Activated T-helper 2 cell treated with anti-CD3 and anti-CD28 coated beads, Interferon-gamma antibody, Interleukin-2, Interleukin-4, amounts not matched to agents 10 μg/mL and 5 μg/mL and 100 μg/mL, durations not matched to agents 14 hours and 24 hours and 36 hours (primary cell): ENCODE measurements at regions not wholly inside any gene's neighbourhood (a gene's known extent, or its start where the extent isn't known, plus 50 kb on each side); places are given as distances from the start of the nearest gene placed in this dataset.

Experiments
- DNase-seq: peaks from one replicate; pipeline ENCODE4 v3.0.0; 2021; ENCODE audit warnings: low spot score
- H3K27ac Mint-ChIP-seq: one replicate; pipeline ENCODE4 v1.8.0; 2021; ENCODE audit warnings: mixed read lengths
- H3K27me3 Mint-ChIP-seq: one replicate; pipeline ENCODE4 v1.8.0; 2021; ENCODE audit warnings: low read depth, mixed read lengths
- H3K36me3 Mint-ChIP-seq: one replicate; pipeline ENCODE4 v1.8.0; 2021; ENCODE audit warnings: low read depth, mixed read lengths
- H3K4me1 Mint-ChIP-seq: one replicate; pipeline ENCODE4 v1.8.0; 2021; ENCODE audit warnings: low read depth, mixed read lengths
- H3K4me3 Mint-ChIP-seq: one replicate; pipeline ENCODE4 v1.8.0; 2021; ENCODE audit warnings: low read depth, mild to moderate bottlenecking, moderate library complexity, mixed read lengths
- H3K9me3 Mint-ChIP-seq: one replicate; pipeline ENCODE4 v1.8.0; 2021; ENCODE audit warnings: mixed read lengths
- intact Hi-C: fragments of 100-400 bp; cut with micrococcal nuclease; formaldehyde crosslinking; loops from one replicate; pipeline ENCODE4 v1.15.1; 2023

- intact Hi-C loops = no loop called here
- Mint-ChIP-seq H3K4me1 (no peaks in the 10 kb centered on the region), H3K36me3 (no peaks in the 10 kb centered on the region), H3K4me3 (no peak overlapping the region), H3K9me3 (peaks cover 4% of the 10 kb centered on the region), H3K27ac (no peak overlapping the region), H3K27me3 (no peaks in the 10 kb centered on the region)
- no peak for DNase-seq
Observed at GRCh38 chr5:98594098-98594497, 179.4 kb upstream of the RGMB start.

DNA sequence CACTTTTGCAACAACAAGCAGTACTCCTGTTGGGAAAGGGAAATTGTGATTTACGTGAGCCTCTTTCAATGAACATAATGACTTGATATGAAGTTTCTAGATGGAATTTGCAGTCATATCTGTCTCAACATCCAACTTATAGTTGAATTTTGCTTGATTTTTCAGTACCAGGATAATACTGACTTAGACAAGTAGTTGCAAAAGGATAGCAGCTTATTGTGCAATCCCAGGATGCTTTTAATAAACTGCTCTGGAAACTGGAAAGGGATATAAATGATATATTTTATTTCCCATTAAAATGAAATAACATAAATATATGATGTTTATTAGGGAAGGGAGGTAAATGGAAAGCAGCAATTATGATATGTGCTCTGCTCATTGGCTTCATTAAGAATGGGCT is 174.4 kb upstream of the RGMB start:
- DNase-seq = no peak

DNA sequence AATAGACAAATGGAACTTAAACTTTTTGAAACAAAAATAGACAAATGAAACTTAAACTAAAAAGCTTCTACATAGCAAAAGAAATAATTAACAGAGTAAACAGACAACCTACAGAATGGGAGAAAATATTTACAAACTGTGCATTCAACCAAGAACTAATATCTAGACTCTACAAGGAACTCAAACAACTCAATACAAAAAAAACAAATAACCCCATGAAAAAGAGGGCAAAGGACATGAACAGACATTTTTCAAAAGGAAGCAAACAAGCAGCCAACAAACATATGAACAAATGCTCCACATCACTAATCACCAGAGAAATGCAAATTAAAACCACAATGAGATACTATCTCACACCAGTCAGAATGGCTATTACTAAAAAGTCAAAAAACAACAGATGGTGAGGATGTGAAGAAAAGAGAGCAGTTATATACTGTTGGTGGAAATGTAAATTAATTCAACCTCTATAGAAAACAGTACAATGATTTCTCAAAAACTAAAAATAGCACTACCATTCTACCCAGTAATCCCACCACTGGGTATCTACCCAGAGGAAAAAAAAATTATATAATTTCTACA is 170.8 kb upstream of the RGMB start:
- Mint-ChIP-seq H3K36me3 (no peaks in the 10 kb centered on the region), H3K4me3 (no peak overlapping the region), H3K27ac (no peak overlapping the region), H3K27me3 (no peaks in the 10 kb centered on the region), H3K9me3 (no peaks in the 10 kb centered on the region), H3K4me1 (no peaks in the 10 kb centered on the region)
- intact Hi-C loops = no loop called here
- no peak for DNase-seq

More for the DNA sequence above, 174.4 kb upstream of the RGMB start:
- intact Hi-C loops = no loop called here
- H3K36me3 Mint-ChIP-seq = no peaks in the 10 kb centered on the region
- H3K27me3 Mint-ChIP-seq = no peaks in the 10 kb centered on the region
- H3K27ac Mint-ChIP-seq = no peak overlapping the region
- H3K4me3 Mint-ChIP-seq = no peak overlapping the region
- H3K9me3 Mint-ChIP-seq = peaks cover 4% of the 10 kb centered on the region
- H3K4me1 Mint-ChIP-seq = no peaks in the 10 kb centered on the region

DNA sequence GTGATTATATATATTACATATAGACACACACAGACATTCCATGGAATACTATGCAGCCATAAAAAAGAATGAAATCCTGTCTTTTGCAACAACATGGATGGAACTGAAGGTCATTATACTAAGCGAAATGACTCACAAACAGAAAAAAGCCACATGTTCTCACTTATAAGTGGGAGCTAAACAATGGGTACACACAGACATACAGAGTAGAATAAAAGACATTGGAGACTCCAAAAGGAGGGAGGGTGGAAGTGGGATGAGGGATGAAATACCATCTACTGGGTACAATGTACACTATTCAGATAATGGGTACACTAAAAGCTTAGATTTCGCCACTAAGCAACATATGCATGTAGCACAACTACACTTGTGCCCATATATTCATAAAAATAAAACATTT is 170.0 kb upstream of the RGMB start:
- DNase-seq = no peak
- Mint-ChIP-seq H3K4me1 (no peaks in the 10 kb centered on the region), H3K4me3 (no peak overlapping the region), H3K27me3 (no peaks in the 10 kb centered on the region), H3K27ac (no peak overlapping the region), H3K36me3 (no peaks in the 10 kb centered on the region), H3K9me3 (no peaks in the 10 kb centered on the region)
- intact Hi-C loops = no loop called here

- Mint-ChIP-seq H3K4me1 (no peaks in the 10 kb centered on the region), H3K36me3 (no peaks in the 10 kb centered on the region), H3K9me3 (no peaks in the 10 kb centered on the region), H3K27me3 (no peaks in the 10 kb centered on the region), H3K4me3 (no peak overlapping the region), H3K27ac (no peak overlapping the region)
- intact Hi-C loops = no loop called here
- DNase-seq = no peak
Observed at GRCh38 chr5:98604301-98604700, 169.2 kb upstream of the RGMB start.

- Mint-ChIP-seq H3K4me3 (no peak overlapping the region), H3K27ac (no peak overlapping the region)
Observed at GRCh38 chr5:98604721-98605425, 168.6 kb upstream of the RGMB start.

GRCh38 chr5:98605426-98605825 is 168.0 kb upstream of the RGMB start:
- no peak overlapping the region for H3K4me3 Mint-ChIP-seq
- no peaks in the 10 kb centered on the region for H3K4me1 Mint-ChIP-seq
- H3K9me3 Mint-ChIP-seq = no peaks in the 10 kb centered on the region
- H3K36me3 Mint-ChIP-seq = no peaks in the 10 kb centered on the region
- DNase-seq = no peak
- intact Hi-C loops = no loop called here
- H3K27ac Mint-ChIP-seq = no peak overlapping the region
- H3K27me3 Mint-ChIP-seq = no peaks in the 10 kb centered on the region

More at GRCh38 chr5:98604721-98605425, 168.6 kb upstream of the RGMB start:
- Mint-ChIP-seq H3K36me3 (no peaks in the 10 kb centered on the region), H3K4me1 (no peaks in the 10 kb centered on the region), H3K27me3 (no peaks in the 10 kb centered on the region), H3K9me3 (no peaks in the 10 kb centered on the region)
- no peak for DNase-seq
- intact Hi-C loops = no loop called here

DNA sequence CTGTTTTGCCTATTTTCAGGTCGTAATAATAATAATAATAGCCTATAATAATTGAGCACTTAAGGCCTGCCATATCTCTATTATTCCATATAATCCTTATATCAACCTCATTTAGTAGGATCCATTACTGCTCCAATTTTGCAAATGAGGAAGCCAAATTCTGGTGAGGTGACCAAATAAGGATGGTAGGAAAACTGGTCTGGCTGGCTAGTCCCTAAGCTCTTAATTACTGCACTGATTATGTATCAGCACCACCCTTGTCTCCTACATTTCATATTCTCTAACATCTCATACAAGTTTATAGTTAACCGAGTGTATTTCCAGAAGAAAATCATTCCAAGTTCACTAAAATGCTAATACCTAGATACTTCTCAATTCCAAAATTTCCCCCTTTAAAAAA is 166.5 kb upstream of the RGMB start:
- H3K36me3 Mint-ChIP-seq = no peaks in the 10 kb centered on the region
- H3K27me3 Mint-ChIP-seq = no peaks in the 10 kb centered on the region
- no peaks in the 10 kb centered on the region for H3K9me3 Mint-ChIP-seq
- no peak overlapping the region for H3K27ac Mint-ChIP-seq
- intact Hi-C loops = no loop called here
- H3K4me3 Mint-ChIP-seq = no peak overlapping the region
- DNase-seq = no peak
- no peaks in the 10 kb centered on the region for H3K4me1 Mint-ChIP-seq

DNA sequence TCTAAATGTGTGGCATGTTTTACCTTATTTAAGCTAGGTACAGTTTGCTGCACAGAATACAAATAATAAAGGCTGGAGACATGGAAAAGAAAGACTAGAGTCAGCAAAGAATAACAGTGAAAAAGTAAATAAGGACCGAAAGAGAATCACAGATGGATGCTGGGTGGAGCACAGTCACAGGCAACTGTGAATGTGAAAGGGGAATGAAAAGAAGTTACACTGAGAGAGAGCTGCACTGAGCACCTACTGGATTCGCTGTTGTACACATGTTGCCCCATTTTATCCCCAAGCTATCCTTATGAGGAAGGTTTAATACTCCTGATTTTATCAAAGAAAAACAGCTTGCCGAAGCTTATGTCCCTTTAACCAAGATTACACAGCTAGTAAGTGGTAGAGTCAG is 165.4 kb upstream of the RGMB start:
- H3K27ac Mint-ChIP-seq = no peak overlapping the region
- no peaks in the 10 kb centered on the region for H3K4me1 Mint-ChIP-seq
- H3K9me3 Mint-ChIP-seq = no peaks in the 10 kb centered on the region
- H3K4me3 Mint-ChIP-seq = no peak overlapping the region
- intact Hi-C loops = no loop called here
- no peaks in the 10 kb centered on the region for H3K27me3 Mint-ChIP-seq
- no peak for DNase-seq
- H3K36me3 Mint-ChIP-seq = no peaks in the 10 kb centered on the region

DNA sequence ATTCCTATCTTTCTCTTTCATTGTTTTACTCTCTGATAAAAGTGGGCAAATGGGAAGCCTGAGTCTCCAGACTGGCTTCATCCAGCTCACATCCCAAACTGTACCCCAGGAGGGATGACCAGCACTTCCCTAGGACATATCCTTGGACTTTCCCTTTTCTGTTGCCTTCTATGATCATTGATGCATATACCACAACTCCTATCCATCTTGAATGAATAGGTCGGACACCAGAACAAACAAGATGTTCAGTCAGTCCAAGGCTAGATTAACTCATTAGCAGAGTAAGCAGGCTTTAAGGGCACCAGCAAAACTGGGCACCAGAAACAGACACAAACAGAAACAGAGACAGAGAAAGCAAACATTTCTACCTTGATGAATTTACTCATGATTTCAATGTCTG is 159.1 kb upstream of the RGMB start:
- Mint-ChIP-seq H3K4me3 (no peak overlapping the region), H3K4me1 (no peaks in the 10 kb centered on the region), H3K36me3 (no peaks in the 10 kb centered on the region), H3K27ac (no peak overlapping the region), H3K9me3 (no peaks in the 10 kb centered on the region), H3K27me3 (no peaks in the 10 kb centered on the region)
- DNase-seq = no peak
- intact Hi-C loops = no loop called here

GRCh38 chr5:98621821-98622220 is 151.6 kb upstream of the RGMB start:
- Mint-ChIP-seq H3K4me1 (no peaks in the 10 kb centered on the region), H3K27me3 (no peaks in the 10 kb centered on the region), H3K27ac (no peak overlapping the region), H3K36me3 (no peaks in the 10 kb centered on the region), H3K9me3 (no peaks in the 10 kb centered on the region), H3K4me3 (no peak overlapping the region)
- intact Hi-C loops = no loop called here
- no peak for DNase-seq

DNA sequence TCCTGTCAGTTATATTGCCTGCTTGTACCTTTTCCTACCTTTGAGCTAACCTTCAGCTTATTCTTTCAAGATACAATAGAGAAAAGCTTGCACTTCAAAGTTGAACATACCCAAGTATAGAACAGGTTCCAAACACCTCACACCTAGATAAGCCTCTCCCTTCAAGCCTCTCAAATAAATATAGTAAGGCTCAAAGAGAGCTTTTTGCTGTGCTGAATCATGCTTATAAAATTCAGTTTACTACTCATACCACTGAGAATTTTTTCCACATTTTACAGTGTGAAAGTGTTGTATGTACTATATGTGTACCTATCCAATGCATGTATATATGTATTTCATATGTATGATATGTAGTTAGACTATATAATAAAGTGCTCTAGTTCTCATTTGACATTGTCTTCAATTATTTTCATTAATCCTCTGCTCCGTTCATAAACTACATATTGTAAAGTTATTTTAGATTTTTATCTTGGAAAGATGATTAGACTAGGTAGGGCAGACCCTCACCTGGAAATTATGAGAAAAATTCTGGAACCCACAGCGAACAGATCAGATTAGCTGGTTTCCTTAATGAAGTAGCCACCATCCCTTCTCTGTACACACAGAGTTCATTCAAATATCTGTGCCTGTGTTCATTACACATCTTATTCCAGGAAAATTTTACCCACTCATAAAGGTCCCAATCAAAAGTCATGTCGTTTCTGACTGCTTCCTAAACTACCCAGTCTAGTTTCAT is 149.2 kb upstream of the RGMB start:
- Mint-ChIP-seq H3K27me3 (no peaks in the 10 kb centered on the region), H3K27ac (no peak overlapping the region), H3K4me3 (no peak overlapping the region), H3K36me3 (no peaks in the 10 kb centered on the region), H3K4me1 (no peaks in the 10 kb centered on the region), H3K9me3 (no peaks in the 10 kb centered on the region)
- intact Hi-C loops = no loop called here
- no peak for DNase-seq

- DNase-seq = no peak
- Mint-ChIP-seq H3K36me3 (no peaks in the 10 kb centered on the region), H3K27me3 (no peaks in the 10 kb centered on the region), H3K9me3 (no peaks in the 10 kb centered on the region), H3K4me3 (no peak overlapping the region), H3K27ac (no peak overlapping the region), H3K4me1 (no peaks in the 10 kb centered on the region)
- intact Hi-C loops = no loop called here
Observed at GRCh38 chr5:98627121-98627520, 146.3 kb upstream of the RGMB start.
